ENCODE measurements at regions not wholly inside any gene's neighbourhood (a gene's known extent, or its start where the extent isn't known, plus 50 kb on each side); places are given as distances from the start of the nearest gene placed in this dataset.
"Not testable (repeated sequence)": the region's sequence is repeated elsewhere in the genome, so short reads cannot be mapped to it uniquely, and the experiment has no call there.

DNA sequence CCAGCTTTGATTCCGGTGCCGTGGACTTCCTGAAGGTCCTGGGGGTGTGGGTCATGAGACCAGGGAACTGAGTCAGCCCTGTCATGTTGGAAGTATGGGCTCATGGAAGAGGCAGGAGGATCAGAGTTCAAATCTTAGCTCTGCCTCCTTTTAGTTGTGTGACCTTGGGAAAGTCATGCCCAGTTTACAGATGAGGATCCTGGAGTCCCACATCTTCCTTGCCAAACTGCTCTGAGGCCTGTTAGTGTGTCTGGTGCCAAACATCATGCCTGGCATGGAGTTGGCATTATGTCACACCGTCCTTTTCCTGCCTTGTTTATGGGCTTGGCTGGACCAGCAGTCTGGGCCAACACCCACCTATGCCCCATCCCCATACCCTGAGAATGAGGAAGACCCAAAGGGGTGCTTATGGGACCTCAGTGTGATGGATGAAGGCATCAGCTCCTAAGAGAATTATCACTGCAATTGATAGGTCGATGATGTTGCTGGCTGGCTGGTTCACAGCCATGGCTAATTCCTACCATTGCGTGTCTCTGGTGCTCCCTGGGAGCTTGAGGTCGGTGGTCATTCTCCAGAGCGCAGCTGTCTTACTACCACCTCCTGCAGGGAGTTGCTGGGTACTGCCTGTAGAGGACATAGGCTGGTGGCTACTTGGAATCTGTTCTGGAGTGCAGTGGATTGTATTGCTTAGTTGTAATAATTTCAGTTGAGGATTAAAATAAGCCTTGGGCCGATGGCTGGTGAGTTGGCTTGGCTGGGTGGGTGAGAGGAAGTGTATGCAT lies 140.5 kb upstream of the PITX1 start:
- no peak for DNase-seq

DNA sequence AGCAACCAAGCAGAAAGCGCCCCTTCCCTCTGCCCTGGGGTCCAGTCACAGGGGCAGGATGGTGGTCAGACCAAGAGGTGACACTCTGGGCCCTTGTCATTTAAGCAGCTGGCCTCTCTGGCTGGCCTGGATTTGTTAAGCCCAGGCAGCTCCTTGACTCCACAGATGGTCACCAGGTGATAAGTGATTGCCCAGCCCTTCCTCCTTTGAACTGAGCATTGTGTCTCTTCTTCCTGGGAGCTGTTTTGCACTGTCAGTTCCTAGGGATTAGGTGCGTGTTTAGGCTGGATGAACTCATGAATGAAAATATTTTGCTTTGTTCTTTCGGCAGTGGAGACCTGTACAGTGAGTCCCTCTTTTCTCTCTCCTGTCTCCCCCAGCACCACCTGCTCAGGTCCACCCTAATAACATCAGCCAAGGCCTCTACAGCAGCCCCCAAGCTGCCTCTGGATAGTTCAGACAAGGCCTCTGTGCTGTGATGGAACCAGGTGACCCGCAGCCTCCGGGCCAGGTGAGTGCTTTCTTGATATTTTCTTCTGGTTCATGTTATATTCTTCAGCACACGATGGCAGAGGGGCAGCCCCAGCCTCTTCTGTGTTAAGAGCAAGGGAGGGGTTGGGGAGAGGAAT lies 139.7 kb upstream of the PITX1 start:
- DNase-seq, result no peak

DNA sequence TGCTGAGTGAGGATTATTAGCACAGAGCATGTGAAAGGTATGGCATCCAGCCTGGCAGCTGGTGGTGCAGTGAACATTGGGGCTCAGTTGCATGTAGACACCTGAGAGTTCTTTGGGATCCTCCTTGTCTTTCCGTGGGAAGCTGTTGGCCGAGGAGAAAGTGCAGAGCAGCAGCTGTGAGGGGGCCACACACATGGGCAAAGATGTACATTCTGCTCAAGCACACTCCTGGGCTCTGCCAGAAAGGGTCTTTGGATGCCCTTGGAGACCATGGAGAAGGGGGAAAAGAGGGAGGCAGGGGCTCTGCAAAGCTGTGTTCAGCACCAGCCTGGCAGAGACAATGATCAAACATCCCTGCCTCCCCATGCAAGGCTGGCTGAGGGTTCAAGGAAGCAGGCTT lies 138.7 kb upstream of the PITX1 start:
- no peak for DNase-seq

DNA sequence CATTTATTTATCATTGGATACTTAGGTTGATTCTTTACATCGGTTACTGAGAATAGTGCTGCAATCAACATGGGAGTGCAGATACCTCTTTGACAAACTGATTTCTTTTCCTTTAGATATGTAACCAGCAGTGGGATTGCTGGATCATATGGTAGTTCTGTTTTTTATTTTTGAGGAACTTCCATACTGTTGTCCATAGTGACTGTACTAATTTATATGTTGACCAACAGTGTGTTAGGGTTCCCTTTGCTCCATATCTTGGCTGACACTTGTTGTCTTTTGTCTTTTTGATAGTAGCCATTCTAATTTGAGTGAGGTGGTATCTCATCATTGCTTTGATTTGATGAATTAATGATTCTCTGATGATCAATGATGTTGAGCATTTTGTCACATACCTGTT lies 137.3 kb upstream of the PITX1 start:
- DNase-seq, result no peak

DNA sequence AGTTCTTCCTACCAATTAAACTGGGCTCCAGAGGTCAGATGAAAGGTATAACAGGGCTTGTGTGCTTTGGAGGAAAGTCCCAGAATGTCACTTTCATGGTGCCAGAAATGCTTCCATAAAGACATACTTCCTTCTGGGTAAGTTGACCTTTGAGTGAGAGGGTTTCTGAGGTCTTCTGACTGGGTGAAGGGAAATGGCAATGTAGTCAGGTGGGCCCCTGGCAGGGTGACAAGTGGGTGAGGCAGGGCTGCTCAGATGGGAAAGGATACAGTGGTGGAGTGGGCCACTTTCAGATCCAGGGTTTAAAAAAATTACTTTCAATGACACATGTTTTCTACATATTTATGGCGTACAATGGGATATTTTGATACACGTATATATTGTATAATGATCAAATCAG lies 136.5 kb upstream of the PITX1 start:
- no peak for DNase-seq

DNA sequence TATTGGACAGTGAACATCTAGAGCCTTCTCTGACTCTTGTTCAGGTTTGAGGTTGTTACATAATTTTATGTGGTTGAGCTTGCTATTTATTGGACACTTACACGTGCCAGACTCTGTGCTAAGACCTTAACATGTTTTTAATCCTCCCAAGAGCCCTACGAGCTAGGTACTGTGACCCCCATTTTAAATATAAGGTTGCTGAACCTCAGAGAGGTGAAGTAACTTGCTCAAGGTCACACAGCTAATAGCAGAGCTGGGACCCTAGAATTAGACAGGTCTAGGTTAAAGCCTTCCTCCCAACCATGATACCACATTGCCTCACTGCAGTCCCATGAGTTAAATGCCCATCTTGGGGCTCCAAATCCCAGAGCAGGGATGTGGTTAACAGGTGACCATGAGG lies 135.7 kb upstream of the PITX1 start:
- no peak for DNase-seq

DNA sequence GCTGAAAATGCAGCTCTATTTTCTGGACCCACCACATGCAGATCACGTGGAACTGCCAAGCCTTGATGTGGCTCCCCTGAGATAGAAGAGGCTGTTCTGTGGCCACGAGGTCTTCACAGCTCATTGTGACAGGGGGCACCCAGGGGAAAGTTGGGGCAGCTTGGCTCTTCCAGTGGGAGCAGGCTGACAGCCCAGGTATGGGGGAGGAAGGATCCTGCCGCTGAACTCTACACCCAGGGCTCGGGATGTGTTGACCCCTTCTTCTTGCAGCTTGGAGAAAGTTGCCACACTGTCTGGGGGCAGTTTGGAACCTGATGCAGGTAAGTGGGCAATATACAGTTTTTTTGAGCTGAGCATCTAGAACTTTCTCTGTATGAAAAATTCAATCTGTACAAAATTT lies 133.6 kb upstream of the PITX1 start:
- no peak for DNase-seq

DNA sequence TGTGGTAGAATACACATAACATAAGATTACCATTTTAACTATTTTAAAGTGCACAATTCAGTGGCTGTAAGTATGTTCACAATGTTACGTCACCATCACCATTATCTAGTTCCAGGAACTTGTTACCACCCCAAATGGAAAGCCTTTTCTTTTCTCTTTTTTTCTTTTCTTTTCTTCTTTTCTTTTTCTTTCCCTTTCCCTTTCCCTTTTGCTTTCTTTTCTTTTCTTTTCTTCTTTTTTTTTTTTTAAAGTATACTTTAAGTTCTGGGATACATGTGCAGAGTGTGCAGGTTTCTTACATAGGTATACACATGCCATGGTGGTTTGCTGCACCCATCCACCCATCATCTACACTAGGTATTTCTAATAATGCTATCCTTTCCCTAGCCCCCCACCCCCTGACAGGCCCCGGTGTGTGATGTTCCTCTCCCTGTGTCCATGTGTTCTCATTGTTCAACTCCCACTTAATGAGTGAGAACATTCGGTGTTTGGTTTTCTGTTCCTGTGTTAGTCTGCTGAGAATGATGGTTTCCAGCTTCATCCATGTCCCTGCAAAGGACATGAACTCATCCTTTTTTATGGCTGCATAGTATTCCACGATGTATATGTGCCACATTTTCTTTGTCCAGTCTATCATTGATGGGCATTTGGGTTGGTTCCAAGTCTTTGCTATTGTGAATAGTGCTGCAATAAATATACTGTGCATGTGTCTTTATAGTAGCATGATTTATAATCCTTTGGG lies 131.0 kb upstream of the PITX1 start:
- not testable (repeated sequence) for DNase-seq

DNA sequence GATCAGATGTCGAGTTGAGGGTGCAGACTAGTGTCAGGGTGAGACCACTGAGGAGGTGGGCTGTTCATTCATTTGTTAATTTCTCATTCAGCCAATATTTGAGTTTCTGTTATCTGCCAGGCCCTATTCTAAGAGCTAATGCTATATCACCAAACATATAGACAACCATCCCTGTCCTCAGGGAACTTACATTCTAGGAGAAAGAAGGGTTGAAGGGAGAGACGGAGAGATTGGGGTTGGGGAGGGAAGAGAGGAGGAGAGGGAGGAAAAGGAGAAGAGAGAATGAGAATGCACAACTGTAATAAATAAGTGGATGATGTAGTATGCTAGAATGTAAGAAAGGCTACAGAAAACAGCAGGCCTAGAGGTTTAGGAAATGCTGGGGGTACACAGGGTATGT lies 129.9 kb upstream of the PITX1 start:
- DNase-seq, result no peak

DNA sequence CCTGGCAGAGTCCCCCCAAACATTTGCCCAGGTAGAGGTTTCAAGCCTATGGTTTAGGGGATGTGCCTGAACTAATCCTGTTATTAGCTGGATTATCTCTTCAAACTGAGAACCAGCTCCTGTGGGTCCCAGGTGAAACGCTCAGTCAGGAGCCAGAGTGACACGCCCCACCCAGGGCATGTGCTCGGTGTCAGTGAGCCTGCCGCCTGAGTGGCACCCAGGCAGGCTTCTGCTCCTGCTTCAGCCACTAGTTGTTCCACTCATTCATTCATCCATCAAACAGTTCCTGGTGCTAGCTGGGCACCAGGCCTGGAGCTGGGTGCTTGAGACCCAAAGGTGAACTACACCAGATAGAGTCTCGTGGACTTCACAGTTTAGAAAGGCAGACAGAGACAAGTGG lies 129.4 kb upstream of the PITX1 start:
- DNase-seq, result no peak

DNA sequence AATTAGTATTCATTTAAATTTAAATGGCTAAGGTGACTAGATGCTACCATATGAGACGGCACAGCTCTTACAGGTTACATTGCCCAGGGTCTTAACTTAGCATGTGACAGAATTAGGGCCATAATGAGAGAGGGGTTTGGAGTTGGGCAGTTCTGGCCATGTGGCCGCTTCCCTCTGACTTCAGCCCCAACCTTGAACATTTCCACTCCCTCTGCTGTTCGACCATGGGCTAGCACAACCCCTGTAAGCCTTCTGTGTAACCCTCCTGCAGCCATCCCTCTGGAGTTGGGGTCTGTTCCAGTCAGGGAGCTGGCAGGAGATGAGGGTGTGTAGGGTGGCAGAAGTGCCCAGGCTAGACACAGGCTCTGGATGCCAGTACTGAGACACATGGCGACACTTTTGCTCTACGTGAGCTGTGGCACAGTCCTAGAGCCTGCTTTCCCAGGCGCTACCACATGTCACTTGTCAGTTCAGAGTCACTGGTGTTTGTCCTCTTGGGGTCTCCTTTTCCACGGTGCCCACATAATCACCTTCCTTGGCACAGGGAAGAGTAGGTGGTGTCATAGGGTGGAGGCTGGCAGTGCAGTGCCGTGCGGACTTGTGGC lies 128.7 kb upstream of the PITX1 start:
- no peak for DNase-seq

DNA sequence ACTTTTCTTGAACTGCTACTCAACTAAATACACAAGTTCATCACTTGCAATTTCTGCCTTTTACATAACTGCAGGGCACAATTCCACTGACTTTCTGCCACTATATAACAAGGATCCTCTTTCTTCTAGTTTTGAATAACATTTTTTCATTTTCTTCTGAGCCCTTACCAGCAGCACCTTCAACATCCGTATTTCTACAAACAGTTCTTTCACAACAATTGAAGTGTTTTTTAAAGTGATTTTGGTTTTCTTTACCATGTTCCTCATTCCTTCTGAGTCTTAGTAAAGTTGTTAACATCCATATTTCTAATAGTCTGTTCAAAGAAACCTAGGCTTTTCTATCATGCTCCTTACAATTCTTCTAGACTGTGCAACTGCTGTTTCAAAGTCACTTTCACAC lies 127.2 kb upstream of the PITX1 start:
- no peak for DNase-seq

DNA sequence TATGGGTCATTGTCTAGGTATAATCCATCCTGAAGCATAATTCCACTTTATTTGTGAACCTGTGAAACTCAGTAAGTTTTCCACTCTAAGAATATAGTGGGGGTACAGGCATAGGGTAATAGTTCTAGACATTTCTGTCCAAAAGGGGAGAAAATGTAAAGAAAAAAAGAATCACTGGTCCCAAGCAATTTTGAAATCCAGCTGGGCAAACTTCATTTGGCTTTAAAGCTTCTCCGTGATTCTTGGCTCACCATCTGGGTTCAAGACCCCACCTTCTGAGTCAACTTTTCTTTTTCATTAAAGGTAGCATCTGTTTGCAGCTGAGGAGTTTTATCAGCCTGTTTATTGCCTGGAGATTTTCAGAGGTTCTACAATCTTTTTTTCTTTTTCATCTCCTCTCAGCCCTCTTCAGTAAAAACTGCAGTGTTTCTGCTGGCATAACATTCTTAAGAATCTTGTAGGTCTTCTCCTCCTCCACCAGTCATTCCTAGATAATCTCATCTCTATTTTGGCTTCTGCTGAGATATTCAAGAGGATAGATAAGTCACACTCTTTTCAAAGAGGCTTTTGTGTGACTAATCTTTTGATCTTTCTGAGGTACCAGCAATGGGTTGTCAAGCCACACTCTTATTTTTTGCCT lies 126.1 kb upstream of the PITX1 start:
- DNase-seq, result no peak

DNA sequence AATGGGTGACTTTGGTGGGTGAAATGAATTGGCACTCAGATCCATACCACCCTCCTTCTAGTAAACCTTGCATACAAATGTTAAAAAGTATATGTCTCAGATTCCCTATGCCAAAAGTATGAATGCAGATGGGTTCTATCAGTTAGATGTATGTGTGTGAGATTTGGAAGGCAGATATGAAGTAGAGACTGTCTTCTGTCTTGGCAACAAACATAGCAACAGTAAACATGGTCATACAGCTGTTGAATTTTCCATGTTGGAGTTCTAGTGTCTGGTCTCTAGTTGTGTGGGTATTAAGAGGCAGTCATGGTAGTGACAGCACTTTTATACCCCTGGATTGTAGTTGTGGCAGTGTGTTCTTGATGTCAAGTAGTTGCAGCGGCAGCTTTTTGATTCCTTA lies 125.6 kb upstream of the PITX1 start:
- DNase-seq, result no peak

DNA sequence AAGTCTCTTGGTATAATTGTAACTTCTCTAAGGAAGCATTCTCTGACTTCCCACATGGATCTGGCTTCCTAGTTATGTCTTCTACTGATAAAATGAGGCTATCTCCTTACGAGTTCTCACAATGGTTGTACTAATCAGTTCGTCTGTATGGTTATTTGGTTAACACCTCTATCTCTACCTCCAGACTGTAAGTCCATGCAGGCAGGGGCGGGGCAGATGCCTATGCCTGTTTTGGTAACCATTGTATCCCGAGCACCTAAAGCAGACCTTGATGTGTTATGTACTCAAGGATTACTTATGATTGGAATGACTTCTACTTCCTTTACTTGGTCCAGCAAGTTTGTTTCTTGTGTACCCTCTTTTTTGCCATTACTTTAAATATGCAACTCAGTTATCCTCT lies 125.0 kb upstream of the PITX1 start:
- DNase-seq, result no peak

DNA sequence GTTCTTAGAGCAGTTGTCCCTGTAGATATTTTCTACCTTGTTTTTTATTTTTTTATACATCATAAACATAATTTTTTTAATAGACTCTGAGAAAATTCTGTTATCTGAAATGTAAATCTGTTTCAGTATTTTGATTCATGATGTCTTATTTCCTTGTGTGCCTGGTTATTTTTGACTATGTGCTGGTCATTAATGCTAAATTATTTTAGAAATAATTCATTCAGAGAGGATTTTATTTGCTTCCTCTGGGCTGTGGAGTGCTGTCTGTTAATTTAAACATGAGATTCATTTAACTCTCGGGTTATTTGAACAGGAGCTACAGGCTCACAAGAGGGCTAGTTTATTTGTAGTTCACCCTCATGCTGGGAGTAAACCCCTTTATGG lies 124.3 kb upstream of the PITX1 start:
- DNase-seq, result no peak

DNA sequence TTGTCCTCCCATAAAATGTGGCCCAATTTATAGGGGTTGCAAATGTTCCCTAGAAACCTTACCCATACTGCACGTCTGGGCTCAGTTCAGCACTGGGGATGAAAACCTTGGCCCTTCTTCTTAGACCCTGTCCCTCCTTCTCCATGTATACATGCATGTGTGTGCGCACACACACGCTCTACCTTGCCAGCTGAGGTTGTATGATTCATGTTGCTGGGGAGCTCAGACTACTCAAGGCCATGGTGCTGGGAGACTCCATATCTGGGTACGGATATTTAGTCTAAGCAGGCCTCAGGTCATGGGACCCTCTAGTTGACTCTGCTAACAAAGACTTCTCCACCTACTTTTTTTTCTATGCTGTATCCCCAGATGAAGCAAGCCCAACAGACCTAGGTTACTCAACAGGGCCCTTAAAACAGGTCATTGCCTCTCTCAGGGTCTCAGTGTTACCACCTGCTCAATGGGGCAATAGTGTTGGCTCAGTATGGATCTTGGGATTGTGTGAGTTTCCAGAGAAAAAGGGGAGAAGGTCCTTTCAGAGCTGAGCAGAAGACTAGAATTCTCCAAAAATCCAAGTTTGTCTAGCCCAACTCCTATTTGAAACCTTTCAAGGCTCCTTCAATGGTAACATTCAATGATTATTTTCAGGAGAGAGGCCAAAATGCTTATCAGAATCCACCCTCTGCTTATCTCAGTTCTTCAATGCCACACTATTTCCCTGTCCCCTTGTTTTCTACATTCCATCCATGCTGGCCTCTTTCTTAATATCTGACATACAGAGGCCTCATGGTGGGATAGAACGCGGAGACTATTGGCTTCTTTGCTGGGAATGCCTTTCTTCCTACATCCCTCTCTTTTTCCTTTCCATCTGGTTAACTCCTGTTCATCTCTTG lies 123.6 kb upstream of the PITX1 start:
- DNase-seq, result no peak

DNA sequence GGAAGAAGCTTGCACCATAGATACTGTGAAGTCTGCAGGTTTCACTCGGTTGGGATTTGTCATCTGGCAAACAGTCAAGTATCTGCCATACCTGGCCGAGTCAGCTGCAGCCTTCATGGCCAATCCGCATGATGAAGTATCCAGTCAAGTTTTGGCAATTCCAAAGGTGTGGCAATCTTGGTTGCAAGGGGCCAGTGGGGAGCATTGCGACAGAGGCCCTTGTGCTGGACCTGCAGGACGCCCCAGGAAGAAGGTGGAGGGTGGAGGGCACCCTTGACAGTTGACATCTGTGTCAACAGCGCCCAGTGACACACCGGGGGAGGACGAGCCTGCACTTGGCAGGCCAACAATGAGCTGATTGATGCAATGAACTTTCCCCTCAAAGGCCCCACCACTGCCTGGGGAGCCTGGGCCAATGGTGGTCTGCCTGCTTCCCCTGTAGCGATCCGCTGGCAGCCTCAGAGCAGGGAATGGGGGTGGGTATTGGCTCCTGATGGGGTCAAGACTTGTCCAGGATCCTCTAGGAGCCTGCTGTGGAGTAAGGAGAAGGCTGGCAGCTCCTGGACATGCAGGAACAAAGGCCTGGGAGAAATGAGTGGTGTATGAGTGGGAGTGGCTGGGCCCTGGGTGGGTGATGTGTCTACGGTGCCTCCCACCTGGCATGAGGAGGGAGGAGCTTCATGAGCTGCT lies 122.8 kb upstream of the PITX1 start:
- no peak for DNase-seq

DNA sequence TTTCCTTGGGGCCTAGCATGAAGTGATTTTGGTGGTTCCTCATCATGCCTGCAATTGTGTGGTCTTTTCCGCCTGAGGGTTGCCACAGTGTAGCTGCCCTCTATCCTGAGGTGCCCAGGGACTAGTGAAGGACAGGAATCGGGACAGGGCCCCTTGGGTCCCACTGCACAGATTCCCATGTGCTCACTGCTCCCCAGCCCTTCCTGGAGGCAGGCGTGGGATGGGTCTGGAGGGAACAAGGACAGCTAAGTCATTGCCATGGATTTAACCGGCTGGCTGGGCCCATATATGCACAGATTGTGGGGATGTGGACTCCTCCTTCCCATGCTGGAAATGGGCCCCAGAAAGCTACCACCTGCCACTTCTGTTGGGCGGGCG lies 122.3 kb upstream of the PITX1 start:
- no peak for DNase-seq

DNA sequence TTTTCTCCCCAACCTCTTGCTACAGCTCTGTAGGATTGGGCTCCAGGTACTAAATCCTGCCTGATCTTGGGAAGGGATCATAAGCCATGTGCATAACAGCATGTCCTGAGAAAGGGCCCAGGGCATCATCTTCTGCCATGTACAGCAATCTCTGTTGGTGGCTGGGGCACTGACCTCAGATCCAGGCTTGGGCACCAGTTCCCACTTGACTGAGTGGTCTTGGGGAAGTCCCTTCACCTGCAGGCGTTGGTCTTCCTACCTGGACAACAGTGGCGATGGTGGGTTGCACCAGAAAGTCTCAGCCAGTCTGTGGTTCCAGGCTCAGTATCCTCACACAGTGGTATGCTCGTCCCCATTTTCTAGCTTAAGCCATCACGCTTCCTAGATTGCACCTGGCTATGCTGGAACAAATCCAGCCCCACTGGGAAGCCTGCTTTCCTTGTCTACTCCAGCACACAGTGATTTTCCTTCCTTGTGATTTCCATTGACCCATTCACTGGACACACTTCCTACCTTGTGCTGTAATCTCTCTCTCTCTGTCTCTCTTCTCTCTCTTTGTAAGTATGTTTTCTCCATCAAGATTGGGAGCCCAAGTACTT lies 121.7 kb upstream of the PITX1 start:
- no peak for DNase-seq

DNA sequence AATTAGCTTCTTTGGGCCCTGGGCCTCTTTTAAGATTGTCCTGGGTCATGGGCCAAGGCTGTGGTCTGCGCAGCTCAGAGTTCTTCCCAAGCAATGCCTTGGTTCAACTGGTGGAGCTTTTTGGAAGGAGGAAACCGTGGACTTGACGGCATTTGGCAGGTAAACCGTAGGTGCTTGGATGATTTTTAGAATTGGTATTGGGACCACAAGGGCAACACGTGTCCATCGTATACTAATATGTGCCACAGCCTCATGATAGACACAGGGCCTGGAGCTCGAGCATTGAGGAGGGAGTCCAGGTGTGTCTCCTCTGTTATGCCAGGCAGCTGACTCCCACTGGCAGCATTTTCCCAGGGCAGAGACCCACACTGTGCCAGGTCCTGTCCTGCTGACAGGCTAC lies 120.9 kb upstream of the PITX1 start:
- no peak for DNase-seq

Measured in midbrain (tissue), 1 donor.